NOMO-1 treated with dmso at 0.1 percent for 144 hours (cell line): ENCODE measurements at regions not wholly inside any gene's neighbourhood (a gene's known extent, or its start where the extent isn't known, plus 50 kb on each side); places are given as distances from the start of the nearest gene placed in this dataset.

Source experiments
- DNase-seq: peaks from one replicate; lab custom pipeline; 2025; ENCODE audit not compliant: unreplicated experiment; lab: John Stamatoyannopoulos, UW

GRCh38 chr18:40921845-40922629 lies 1033.0 kb upstream of the PIK3C3 start:
- no peak for DNase-seq

GRCh38 chr18:40917056-40917455 lies 1038.0 kb upstream of the PIK3C3 start:
- no peak for DNase-seq

GRCh38 chr18:40915724-40916123 lies 1039.3 kb upstream of the PIK3C3 start:
- no peak for DNase-seq

- DNase-seq = no peak
Observed at GRCh38 chr18:40911582-40912254, 1043.3 kb upstream of the PIK3C3 start.

- DNase-seq = no peak
Observed at GRCh38 chr18:40911041-40911440, 1044.0 kb upstream of the PIK3C3 start.

GRCh38 chr18:40907842-40908241 lies 1047.2 kb upstream of the PIK3C3 start:
- DNase-seq = no peak

GRCh38 chr18:40904295-40904694 lies 1050.7 kb upstream of the PIK3C3 start:
- no peak for DNase-seq

GRCh38 chr18:40902436-40902835 lies 1052.6 kb upstream of the PIK3C3 start:
- DNase-seq = no peak

- DNase-seq = no peak
Observed at GRCh38 chr18:40897884-40898283, 1057.2 kb upstream of the PIK3C3 start.

- DNase-seq = no peak
Observed at GRCh38 chr18:40883271-40883670, 1071.8 kb upstream of the PIK3C3 start.

- DNase-seq = no peak
Observed at GRCh38 chr18:40882468-40882867, 1072.6 kb upstream of the PIK3C3 start.

GRCh38 chr18:40878371-40878770 lies 1076.7 kb upstream of the PIK3C3 start:
- DNase-seq = no peak

GRCh38 chr18:40877096-40877495 lies 1077.9 kb upstream of the PIK3C3 start:
- no peak for DNase-seq

- no peak for DNase-seq
Observed at GRCh38 chr18:40875101-40875615, 1079.9 kb upstream of the PIK3C3 start.

GRCh38 chr18:40874233-40874632 lies 1080.8 kb upstream of the PIK3C3 start:
- no peak for DNase-seq

GRCh38 chr18:40868110-40868858 lies 1086.8 kb upstream of the PIK3C3 start:
- no peak for DNase-seq

- no peak for DNase-seq
Observed at GRCh38 chr18:40867459-40867858, 1087.6 kb upstream of the PIK3C3 start.

GRCh38 chr18:40866968-40867367 lies 1088.1 kb upstream of the PIK3C3 start:
- DNase-seq = no peak

- DNase-seq = no peak
Observed at GRCh38 chr18:40866013-40866645, 1088.9 kb upstream of the PIK3C3 start.

- no peak for DNase-seq
Observed at GRCh38 chr18:40864846-40865245, 1090.2 kb upstream of the PIK3C3 start.

GRCh38 chr18:40863801-40864200 lies 1091.2 kb upstream of the PIK3C3 start:
- no peak for DNase-seq
